H1 (cell line): ENCODE measurements at regions not wholly inside any gene's neighbourhood (a gene's known extent, or its start where the extent isn't known, plus 50 kb on each side); places are given as distances from the start of the nearest gene placed in this dataset.

Source experiments
- CTCF ChIA-PET: fragments of 300-600 bp; sonication (Branson Sonifier 250); formaldehyde crosslinking; loops from one replicate; lab custom pipeline; 2021; ENCODE audit not compliant: partially characterized antibody; lab: Charles Lee
- POLR2A ChIA-PET: fragments of 300-600 bp; sonication (Branson Sonifier 250); formaldehyde crosslinking; loops from one replicate; lab custom pipeline; 2021; ENCODE audit warnings: inconsistent platforms; ENCODE audit not compliant: partially characterized antibody; lab: Charles Lee
- DNase-seq, 2 experiments: peaks; one replicate each; pipeline versions ENCODE4 v3.0.0 to v3.0.0-alpha.2; 2010 to 2022; ENCODE audit warnings: low spot score in 2 of 2, low read depth in 1 of 2, mixed read lengths in 1 of 2
- FAIRE-seq: peaks from 2 replicates; lab custom pipeline; 2011; peaks lifted over from hg19 to GRCh38; lab: Jason Lieb, UNC
- H2AFZ ChIP-seq: 2 replicates; pipeline ENCODE4 v1.8.1; 2012; ENCODE audit warnings: low read length, inconsistent platforms
- H2AK5ac ChIP-seq: 2 replicates; pipeline ENCODE4 v1.6.1; 2013; ENCODE audit warnings: low read depth, low read length
- H2BK120ac ChIP-seq: replicated peaks from 2 replicates; pipeline ENCODE3; 2013; ENCODE audit warnings: low read depth, low read length, inconsistent platforms
- H2BK12ac ChIP-seq: 2 replicates; pipeline ENCODE4 v1.6.1; 2013; ENCODE audit warnings: low read depth, low read length
- H2BK15ac ChIP-seq: 2 replicates; pipeline ENCODE4 v1.6.1; 2013; ENCODE audit warnings: low read length
- H2BK20ac ChIP-seq: 2 replicates; pipeline ENCODE4 v1.6.1; 2013; ENCODE audit warnings: low read length
- H2BK5ac ChIP-seq: 2 replicates; pipeline ENCODE4 v1.6.1; 2013; ENCODE audit warnings: low read depth, low read length
- H3K14ac ChIP-seq: 2 replicates; pipeline ENCODE4 v1.6.1; 2013; ENCODE audit warnings: inconsistent platforms; ENCODE audit not compliant: insufficient read length
- H3K18ac ChIP-seq: 2 replicates; pipeline ENCODE4 v1.6.1; 2013; ENCODE audit warnings: low read length; ENCODE audit errors: extremely low read depth
- H3K23ac ChIP-seq: 2 replicates; pipeline ENCODE4 v1.6.1; 2013; ENCODE audit warnings: inconsistent platforms; ENCODE audit not compliant: insufficient read length
- H3K23me2 ChIP-seq: 2 replicates; pipeline ENCODE4 v1.6.1; 2013; ENCODE audit warnings: low read depth, low read length
- H3K27ac ChIP-seq: 2 replicates; pipeline ENCODE4 v1.6.1; 2011; ENCODE audit warnings: low read depth, low read length, inconsistent platforms
- H3K27me3 ChIP-seq, 4 experiments: replicated peaks in 1 of 4; 1 replicate in 1 of 4; 2 replicates in 3 of 4; pipeline versions ENCODE4 v1.6.1 to v1.8.1; 2011 to 2013; ENCODE audit warnings: low read length in 3 of 4, mild to moderate bottlenecking in 3 of 4, inconsistent platforms in 2 of 4, mixed read lengths in 2 of 4, moderate library complexity in 1 of 4; ENCODE audit not compliant: control insufficient read depth in 3 of 4, insufficient read depth in 3 of 4; ENCODE audit errors: extremely low read depth in 1 of 4
- H3K36me3 ChIP-seq, 4 experiments: 2 replicates each; pipeline versions ENCODE4 v1.6.1 to v1.8.1; 2011 to 2013; ENCODE audit warnings: mild to moderate bottlenecking in 4 of 4, low read length in 3 of 4, moderate library complexity in 2 of 4, control low read depth in 1 of 4, inconsistent platforms in 1 of 4; ENCODE audit not compliant: insufficient read depth in 4 of 4, control insufficient read depth in 2 of 4
- H3K4ac ChIP-seq: replicated peaks from 2 replicates; pipeline ENCODE3; 2013; ENCODE audit warnings: low read length, low read depth, mixed read lengths, inconsistent platforms; ENCODE audit not compliant: insufficient read length
- H3K4me1 ChIP-seq, 4 experiments: replicated peaks in 1 of 4; 1 replicate in 1 of 4; 2 replicates in 3 of 4; pipeline versions ENCODE4 v1.6.1 to v1.8.1; 2011 to 2013; ENCODE audit warnings: low read length in 3 of 4, inconsistent platforms in 2 of 4, mixed read lengths in 1 of 4; ENCODE audit not compliant: insufficient read depth in 4 of 4, control insufficient read depth in 3 of 4
- H3K4me2 ChIP-seq, 2 experiments: 2 replicates each; pipeline versions ENCODE4 v1.6.1 to v1.8.1; 2011 to 2013; ENCODE audit warnings: low read depth in 2 of 2, low read length in 2 of 2, control low read depth in 1 of 2, inconsistent platforms in 1 of 2, mild to moderate bottlenecking in 1 of 2; ENCODE audit not compliant: insufficient read depth in 1 of 2
- H3K4me3 ChIP-seq, 4 experiments: fragments of 200-600, 300-600 bp in 1 of 4; sonication (generic), shearing (Covaris generic), sonication (Bioruptor Twin) in 1 of 4; 2 replicates each; pipeline versions ENCODE4 v1.5.1 to v1.8.1; 2011 to 2016; ENCODE audit warnings: low read length in 4 of 4, low read depth in 3 of 4, control low read depth in 2 of 4, inconsistent platforms in 2 of 4, mild to moderate bottlenecking in 2 of 4, mixed read lengths in 1 of 4, moderate library complexity in 1 of 4; ENCODE audit not compliant: insufficient read depth in 2 of 4; ENCODE audit errors: extremely low read depth in 1 of 4
- H3K56ac ChIP-seq: replicated peaks from 2 replicates; pipeline ENCODE3; 2013; ENCODE audit warnings: low read depth, mild to moderate bottlenecking, mixed read lengths, low read length, inconsistent platforms; ENCODE audit not compliant: insufficient read length
- H3K79me1 ChIP-seq: 2 replicates; pipeline ENCODE4 v1.6.1; 2013; ENCODE audit warnings: low read depth, low read length, control low read depth
- H3K79me2 ChIP-seq, 2 experiments: 2 replicates each; pipeline versions ENCODE4 v1.6.1 to v1.8.1; 2012 to 2013; ENCODE audit warnings: low read length in 2 of 2, mild to moderate bottlenecking in 2 of 2, inconsistent platforms in 1 of 2; ENCODE audit not compliant: insufficient read depth in 2 of 2, control insufficient read depth in 1 of 2
- H3K9ac ChIP-seq, 4 experiments: replicated peaks in 1 of 4; 1 replicate in 1 of 4; 2 replicates in 3 of 4; pipeline versions ENCODE4 v1.6.1 to v1.8.1; 2011 to 2013; ENCODE audit warnings: low read depth in 3 of 4, low read length in 3 of 4, control low read depth in 2 of 4, mild to moderate bottlenecking in 2 of 4, moderate library complexity in 2 of 4, inconsistent platforms in 1 of 4; ENCODE audit errors: extremely low read depth in 1 of 4
- H3K9me3 ChIP-seq, 2 experiments: 2 replicates each; pipeline versions ENCODE4 v1.6.1 to v1.8.1; 2012 to 2013; ENCODE audit warnings: mild to moderate bottlenecking in 2 of 2, moderate library complexity in 2 of 2, control low read depth in 1 of 2, inconsistent platforms in 1 of 2, low read depth in 1 of 2, low read length in 1 of 2, mixed read lengths in 1 of 2; ENCODE audit not compliant: insufficient read depth in 2 of 2
- H4K20me1 ChIP-seq, 2 experiments: replicated peaks in 1 of 2; 2 replicates each; pipeline versions ENCODE3 to v1.8.1; 2011 to 2013; ENCODE audit warnings: inconsistent platforms in 2 of 2, low read length in 2 of 2, mild to moderate bottlenecking in 1 of 2; ENCODE audit not compliant: insufficient read depth in 2 of 2, control insufficient read depth in 1 of 2
- H4K5ac ChIP-seq: 2 replicates; pipeline ENCODE4 v1.6.1; 2013; ENCODE audit warnings: low read length, low read depth, mixed read lengths, inconsistent platforms; ENCODE audit not compliant: insufficient read length
- H4K8ac ChIP-seq: 2 replicates; pipeline ENCODE4 v1.8.0; 2013; ENCODE audit warnings: mild to moderate bottlenecking, moderate library complexity, low read length, inconsistent platforms; ENCODE audit not compliant: insufficient read depth; ENCODE audit errors: extremely low read depth
- H4K91ac ChIP-seq: replicated peaks from 2 replicates; pipeline ENCODE3; 2013; ENCODE audit warnings: low read length, mixed read lengths, inconsistent platforms; ENCODE audit not compliant: insufficient read length
- BCL11A ChIP-seq, 2 experiments: IDR thresholded peaks; one replicate each; pipeline ENCODE4 v1.6.1; 2011; ENCODE audit warnings: low read depth in 2 of 2, low read length in 2 of 2, mild to moderate bottlenecking in 2 of 2
- EGR1 ChIP-seq: IDR thresholded peaks from 2 replicates; pipeline ENCODE4 v1.6.1; 2011; ENCODE audit warnings: low read depth, low read length, borderline replicate concordance
- GTF2F1 ChIP-seq: IDR thresholded peaks from 2 replicates; pipeline ENCODE4 v1.6.1; 2012; ENCODE audit warnings: low read depth, low read length, improper control_type of control experiment, borderline replicate concordance
- JUND ChIP-seq: IDR thresholded peaks from 2 replicates; pipeline ENCODE4 v1.6.1; 2011; ENCODE audit warnings: mild to moderate bottlenecking, improper control_type of control experiment, low read length
- SIRT6 ChIP-seq: IDR thresholded peaks from one replicate; pipeline ENCODE4 v1.7.1; 2012; ENCODE audit warnings: low read length, inconsistent platforms
- SP1 ChIP-seq: IDR thresholded peaks from 2 replicates; pipeline ENCODE4 v1.6.1; 2011; ENCODE audit warnings: low read depth, low read length
- WGBS, 2 experiments: shearing (Covaris generic) in 1 of 2; methylation state at CpG; one replicate each; pipeline versions ENCODE4 v1.1.6 to v1.1.7; 2013 to 2015; ENCODE audit warnings: low lambda C conversion rate in 2 of 2, mixed read lengths in 2 of 2, inconsistent platforms in 1 of 2, low coverage in 1 of 2, missing lambda C conversion rate in 1 of 2; ENCODE audit not compliant: insufficient replicate concordance in 2 of 2, insufficient coverage in 1 of 2, insufficient read length in 1 of 2; ENCODE audit errors: extremely low coverage in 1 of 2, missing lambda C conversion rate in 1 of 2; 5-methylcytosine and 5-hydroxymethylcytosine counted together
- TF ChIP-seq, protein P1 (sequence below): IDR thresholded peaks from 2 replicates; pipeline ENCODE4 v1.6.1; 2011; ENCODE audit warnings: low read length, improper control_type of control experiment

DNA sequence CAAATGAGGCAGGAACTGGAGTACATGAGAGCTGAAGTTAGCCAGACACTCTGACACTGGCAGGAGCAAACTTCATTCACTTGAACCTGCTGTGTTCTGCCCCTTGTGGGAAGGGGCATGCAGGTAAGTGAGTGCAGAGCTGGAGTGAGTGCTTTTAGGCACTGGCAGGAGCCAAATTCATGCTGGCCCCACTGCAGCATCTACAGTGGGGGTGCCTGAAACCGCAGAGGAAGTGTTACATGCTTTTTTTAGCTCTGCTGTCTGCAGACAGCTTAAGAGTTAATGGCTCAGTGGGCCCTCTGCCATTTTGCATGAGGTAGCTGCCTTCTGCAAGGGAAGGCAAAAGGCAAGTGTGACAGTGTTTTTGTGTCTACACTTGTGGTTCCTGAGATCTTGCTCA is 167.9 kb upstream of the SYNCRIP start:
- Histone ChIP-seq H2AFZ (no peak overlapping the region), H3K27me3 (no peaks in the 10 kb centered on the region)
- POLR2A ChIA-PET: no interaction called here

More for the DNA sequence above, 167.9 kb upstream of the SYNCRIP start:
- 80% methylated on average over 1 of the region's 1 CpG; no CpG with 5 or more reads in 1 of the 2 experiments for WGBS, 2 experiments
- Histone ChIP-seq H3K14ac (no peak overlapping the region), H2BK120ac (no peak overlapping the region), H3K27ac (no peak overlapping the region), H3K4me2 (no peak overlapping the region), H4K20me1 (no peaks in the 10 kb centered on the region), H2BK12ac (no peak overlapping the region), H3K79me1 (no peaks in the 10 kb centered on the region), H2BK5ac (no peak overlapping the region), H3K23ac (no peak overlapping the region), H4K5ac (no peak overlapping the region), H3K36me3 (no peaks in the 10 kb centered on the region), H3K4ac (no peak overlapping the region), H3K79me2 (no peaks in the 10 kb centered on the region), H3K4me3 (no peak overlapping the region), H3K18ac (no peak overlapping the region), H4K8ac (no peak overlapping the region), H3K9ac (no peak overlapping the region), H4K91ac (no peak overlapping the region), H2BK15ac (no peak overlapping the region), H3K23me2 (no peaks in the 10 kb centered on the region), H3K56ac (no peak overlapping the region), H2BK20ac (no peak overlapping the region), H3K4me1 (no peaks in the 10 kb centered on the region), H2AK5ac (no peak overlapping the region), H3K9me3 (peaks cover 21 to 27% of the 10 kb centered on the region in 2 experiments)
- no peak for TF ChIP-seq SP1
- TF ChIP-seq SIRT6: no peak
- no peak for TF ChIP-seq EGR1
- TF ChIP-seq, protein P1, sequence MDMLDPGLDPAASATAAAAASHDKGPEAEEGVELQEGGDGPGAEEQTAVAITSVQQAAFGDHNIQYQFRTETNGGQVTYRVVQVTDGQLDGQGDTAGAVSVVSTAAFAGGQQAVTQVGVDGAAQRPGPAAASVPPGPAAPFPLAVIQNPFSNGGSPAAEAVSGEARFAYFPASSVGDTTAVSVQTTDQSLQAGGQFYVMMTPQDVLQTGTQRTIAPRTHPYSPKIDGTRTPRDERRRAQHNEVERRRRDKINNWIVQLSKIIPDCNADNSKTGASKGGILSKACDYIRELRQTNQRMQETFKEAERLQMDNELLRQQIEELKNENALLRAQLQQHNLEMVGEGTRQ: no peak
- TF ChIP-seq BCL11A (IDR thresholded peaks at IDR 0.05; ENCODE audit: low read depth in 2 of 2, low read length in 2 of 2): no peak
- TF ChIP-seq GTF2F1: no peak
- no peak for TF ChIP-seq JUND
- DNase-seq (no peak), FAIRE-seq (no peak)
- CTCF ChIA-PET: interaction anchor here (1.2 kb wide), 1 partner anchor 14 kb away, joined by 3 read pairs; no protein-coding TSS in a partner anchor
